Ishikawa (cell line): ENCODE measurements at regions not wholly inside any gene's neighbourhood (a gene's known extent, or its start where the extent isn't known, plus 50 kb on each side); places are given as distances from the start of the nearest gene placed in this dataset.

ENCODE experiments used
- EGR1 ChIP-seq: IDR thresholded peaks from 2 replicates; pipeline ENCODE4 v1.6.1; 2012
- TAF1 ChIP-seq: IDR thresholded peaks from 2 replicates; pipeline ENCODE4 v1.6.1; 2012; ENCODE audit warnings: low read depth, mild to moderate bottlenecking
- TF ChIP-seq, protein P1 (sequence below): IDR thresholded peaks from 2 replicates; pipeline ENCODE4 v1.6.1; 2012

DNA sequence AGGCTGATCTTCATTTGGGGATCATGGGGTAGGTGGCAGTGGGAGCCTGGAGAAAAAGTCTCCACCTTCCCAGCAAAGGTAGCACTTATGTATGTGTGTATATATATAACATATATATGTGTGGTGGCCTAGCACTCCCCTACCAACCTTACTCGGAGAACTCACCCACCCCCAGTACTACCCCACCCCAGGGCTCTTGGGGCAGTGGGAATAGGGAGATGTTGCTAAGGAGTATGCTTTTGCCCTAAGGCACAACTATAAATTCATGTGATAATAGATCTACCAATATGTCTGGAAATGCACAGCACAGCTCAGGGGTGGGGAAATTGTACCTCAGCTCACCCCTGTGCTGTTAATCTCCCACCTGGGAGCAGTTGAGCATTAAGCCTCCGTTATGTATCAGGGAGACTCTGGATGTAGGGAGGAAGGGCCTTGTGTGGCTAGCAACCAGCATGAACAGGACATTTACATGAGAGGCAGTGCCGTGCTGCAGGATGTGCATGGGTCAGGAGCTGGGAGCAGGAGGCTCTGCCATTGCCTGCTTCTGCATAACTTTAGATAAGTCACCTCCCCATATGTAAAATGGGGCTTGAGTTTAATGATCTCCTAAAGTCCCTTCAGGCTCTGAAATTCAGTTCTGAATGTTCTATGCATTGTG lies 57.3 kb downstream of the C11orf91 start:
- TF ChIP-seq, protein P1, sequence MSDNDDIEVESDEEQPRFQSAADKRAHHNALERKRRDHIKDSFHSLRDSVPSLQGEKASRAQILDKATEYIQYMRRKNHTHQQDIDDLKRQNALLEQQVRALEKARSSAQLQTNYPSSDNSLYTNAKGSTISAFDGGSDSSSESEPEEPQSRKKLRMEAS = no peak
- TF ChIP-seq TAF1 (no peak), EGR1 (no peak)
